Femur (tissue), 1 donor: ENCODE measurements at regions not wholly inside any gene's neighbourhood (a gene's known extent, or its start where the extent isn't known, plus 50 kb on each side); places are given as distances from the start of the nearest gene placed in this dataset.

Experiments
- DNase-seq: peaks from one replicate; pipeline ENCODE4 v3.0.0-alpha.2; 2017

- DNase-seq: peak; percentile 87
Observed at GRCh38 chr9:86721843-86722705, 225.2 kb downstream of the GAS1 start.

GRCh38 chr9:86721226-86721781, 226.0 kb downstream of the GAS1 start:
- peak; percentile 32 for DNase-seq

- DNase-seq: no peak
Observed at GRCh38 chr9:86720639-86721225, 226.6 kb downstream of the GAS1 start.

GRCh38 chr9:86718388-86719049, 228.8 kb downstream of the GAS1 start:
- peak; percentile 35 for DNase-seq

GRCh38 chr9:86716326-86716922, 230.9 kb downstream of the GAS1 start:
- no peak for DNase-seq

GRCh38 chr9:86714999-86715398, 232.3 kb downstream of the GAS1 start:
- DNase-seq: peak; percentile 81

GRCh38 chr9:86713970-86714369, 233.3 kb downstream of the GAS1 start:
- DNase-seq: peak; percentile 52

GRCh38 chr9:86713470-86713869, 233.8 kb downstream of the GAS1 start:
- no peak for DNase-seq

- no peak for DNase-seq
Observed at GRCh38 chr9:86708918-86709835, 238.1 kb downstream of the GAS1 start.

GRCh38 chr9:86707932-86708510, 239.3 kb downstream of the GAS1 start:
- no peak for DNase-seq

- no peak for DNase-seq
Observed at GRCh38 chr9:86706391-86706790, 240.9 kb downstream of the GAS1 start.

GRCh38 chr9:86705490-86705889, 241.8 kb downstream of the GAS1 start:
- DNase-seq: no peak

GRCh38 chr9:86703346-86703745, 244.0 kb downstream of the GAS1 start:
- no peak for DNase-seq

GRCh38 chr9:86700629-86701028, 246.7 kb downstream of the GAS1 start:
- peak; percentile 92 for DNase-seq

- DNase-seq: no peak
Observed at GRCh38 chr9:86697999-86698398, 249.3 kb downstream of the GAS1 start.

GRCh38 chr9:86697213-86697612, 250.1 kb downstream of the GAS1 start:
- DNase-seq: no peak

GRCh38 chr9:86695910-86696424, 251.3 kb downstream of the GAS1 start:
- DNase-seq: no peak

GRCh38 chr9:86690034-86690433, 257.3 kb downstream of the GAS1 start:
- DNase-seq: no peak

- DNase-seq: no peak
Observed at GRCh38 chr9:86687788-86688187, 259.5 kb downstream of the GAS1 start.

GRCh38 chr9:86685556-86685955, 261.8 kb downstream of the GAS1 start:
- DNase-seq: no peak

GRCh38 chr9:86684148-86684547, 263.2 kb downstream of the GAS1 start:
- no peak for DNase-seq
